Common myeloid progenitor, CD34-positive (primary cell): ENCODE measurements at regions not wholly inside any gene's neighbourhood (a gene's known extent, or its start where the extent isn't known, plus 50 kb on each side); places are given as distances from the start of the nearest gene placed in this dataset.
"Not testable (repeated sequence)": the region's sequence is repeated elsewhere in the genome, so short reads cannot be mapped to it uniquely, and the experiment has no call there.

ENCODE experiments used
- CTCF ChIA-PET: fragments of 350-600 bp; sonication (Branson Sonifier 250); formaldehyde crosslinking; loops from one replicate; lab custom pipeline; 2021; ENCODE audit warnings: antibody characterized with exemption; lab: Charles Lee
- POLR2A ChIA-PET: fragments of 350-600 bp; sonication (Branson Sonifier 250); formaldehyde crosslinking; loops from one replicate; lab custom pipeline; 2021; ENCODE audit warnings: antibody characterized with exemption; lab: Charles Lee
- DNase-seq, 3 donors: peaks; one replicate each; pipeline versions ENCODE4 v3.0.0 to v3.0.0-alpha.2; 2013
- H3K27ac ChIP-seq, 2 experiments: 1 replicate in 1 of 2; 2 replicates in 1 of 2; pipeline ENCODE4 v1.7.0; 2013; ENCODE audit warnings: inconsistent platforms in 2 of 2, low read length in 2 of 2, mild to moderate bottlenecking in 2 of 2, low read depth in 1 of 2, moderate library complexity in 1 of 2; ENCODE audit not compliant: severe bottlenecking in 2 of 2, insufficient read depth in 1 of 2, poor library complexity in 1 of 2
- H3K27me3 ChIP-seq, 5 experiments: replicated peaks in 2 of 5; 1 replicate in 3 of 5; 2 replicates in 2 of 5; pipeline versions ENCODE4 v1.6.1 to v1.7.0; 2013; ENCODE audit warnings: low read length in 4 of 5, mild to moderate bottlenecking in 2 of 5, moderate library complexity in 2 of 5, inconsistent platforms in 1 of 5; ENCODE audit not compliant: insufficient read depth in 5 of 5, control insufficient read depth in 4 of 5
- H3K36me3 ChIP-seq, 4 experiments: 1 replicate in 2 of 4; 2 replicates in 2 of 4; pipeline versions ENCODE4 v1.6.1 to v1.7.0; 2013; ENCODE audit warnings: low read length in 3 of 4, control low read depth in 1 of 4, mild to moderate bottlenecking in 1 of 4; ENCODE audit not compliant: control insufficient read depth in 4 of 4, insufficient read depth in 4 of 4
- H3K4me1 ChIP-seq, 4 experiments: 1 replicate in 3 of 4; 2 replicates in 1 of 4; pipeline versions ENCODE4 v1.6.1 to v1.7.1; 2013; ENCODE audit warnings: low read length in 3 of 4, mild to moderate bottlenecking in 3 of 4, control low read depth in 1 of 4, inconsistent platforms in 1 of 4, moderate library complexity in 1 of 4; ENCODE audit not compliant: control insufficient read depth in 4 of 4, insufficient read depth in 4 of 4; ENCODE audit errors: control extremely low read depth in 1 of 4
- H3K4me3 ChIP-seq, 7 experiments: 1 replicate in 4 of 7; 2 replicates in 3 of 7; pipeline versions ENCODE4 v1.5.1 to v1.7.0; 2013; ENCODE audit warnings: mild to moderate bottlenecking in 7 of 7, low read length in 6 of 7, moderate library complexity in 6 of 7, inconsistent platforms in 2 of 7, low read depth in 2 of 7, control low read depth in 1 of 7; ENCODE audit not compliant: insufficient read depth in 4 of 7, control insufficient read depth in 1 of 7; ENCODE audit errors: extremely low read depth in 1 of 7
- H3K9me3 ChIP-seq, 5 experiments: 1 replicate in 4 of 5; 2 replicates in 1 of 5; pipeline versions ENCODE4 v1.6.1 to v1.7.1; 2013; ENCODE audit warnings: low read length in 4 of 5, mild to moderate bottlenecking in 2 of 5, inconsistent platforms in 1 of 5, low read depth in 1 of 5, moderate library complexity in 1 of 5; ENCODE audit not compliant: control insufficient read depth in 4 of 5, insufficient read depth in 2 of 5; ENCODE audit errors: control extremely low read depth in 1 of 5
- WGBS: methylation state at CpG from one replicate; pipeline ENCODE4 v1.1.5; 2013; ENCODE audit not compliant: insufficient coverage; 5-methylcytosine and 5-hydroxymethylcytosine counted together

- H3K4me3 ChIP-seq = no peak overlapping the region
- ChIA-PET CTCF (interaction anchor here (1.3 kb wide), 1 partner anchor 11 kb away, joined by 3 read pairs; no protein-coding TSS in a partner anchor), POLR2A (no interaction called here)
- no peak overlapping the region for H3K27ac ChIP-seq
- H3K4me1 ChIP-seq = no peaks in the 10 kb centered on the region
- DNase-seq = no peak
- peaks cover 0 to 4% (median 0%) of the 10 kb centered on the region in 5 experiments for H3K9me3 ChIP-seq
- no peaks in the 10 kb centered on the region for H3K36me3 ChIP-seq
- 31% methylated on average over 6 of the region's 7 CpGs for WGBS
- peaks cover 0 to 50% (median 2%) of the 10 kb centered on the region in 5 experiments for H3K27me3 ChIP-seq
Measured at GRCh38 chr22:27075891-27076290, 418.5 kb downstream of the MIAT start.

DNA sequence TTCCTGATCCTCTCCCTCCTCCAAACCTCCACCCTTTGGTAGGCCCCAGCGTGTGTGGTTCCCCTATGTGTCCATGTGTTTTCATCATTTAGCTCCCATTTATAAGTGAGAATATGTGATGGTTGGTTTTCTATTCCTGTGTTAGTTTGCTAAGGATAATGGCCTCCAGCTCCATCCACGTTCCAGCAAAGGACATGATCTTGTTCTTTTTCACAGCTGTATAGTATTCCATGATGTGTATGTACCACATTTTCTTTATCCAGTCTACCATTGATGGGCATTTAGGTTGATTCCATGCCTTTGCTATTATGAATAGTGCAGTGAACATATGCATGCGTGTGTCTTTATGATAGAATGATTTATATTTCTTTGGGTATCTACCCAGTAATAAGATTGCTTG, 420.7 kb downstream of the MIAT start:
- DNase-seq, H3K9me3 ChIP-seq, H3K27ac ChIP-seq, H3K4me1 ChIP-seq, POLR2A ChIA-PET, H3K4me3 ChIP-seq, H3K36me3 ChIP-seq, CTCF ChIA-PET: not testable (repeated sequence)
- peaks cover 0 to 45% (median 4%) of the 10 kb centered on the region in 5 experiments for H3K27me3 ChIP-seq
- WGBS = no CpG with 5 or more reads among the region's 3 CpGs

GRCh38 chr22:27080036-27080578, 422.7 kb downstream of the MIAT start:
- H3K9me3 ChIP-seq = peaks cover 0 to 4% (median 0%) of the 10 kb centered on the region in 5 experiments
- no peak overlapping the region for H3K27ac ChIP-seq
- no peak overlapping the region for H3K4me3 ChIP-seq
- peaks cover 0 to 41% (median 2%) of the 10 kb centered on the region in 5 experiments for H3K27me3 ChIP-seq
- no peaks in the 10 kb centered on the region for H3K36me3 ChIP-seq
- WGBS = 98% methylated on average over 4 of the region's 8 CpGs
- no peaks in the 10 kb centered on the region for H3K4me1 ChIP-seq
- POLR2A ChIA-PET = no interaction called here
- CTCF ChIA-PET = no interaction called here
- no peak for DNase-seq

DNA sequence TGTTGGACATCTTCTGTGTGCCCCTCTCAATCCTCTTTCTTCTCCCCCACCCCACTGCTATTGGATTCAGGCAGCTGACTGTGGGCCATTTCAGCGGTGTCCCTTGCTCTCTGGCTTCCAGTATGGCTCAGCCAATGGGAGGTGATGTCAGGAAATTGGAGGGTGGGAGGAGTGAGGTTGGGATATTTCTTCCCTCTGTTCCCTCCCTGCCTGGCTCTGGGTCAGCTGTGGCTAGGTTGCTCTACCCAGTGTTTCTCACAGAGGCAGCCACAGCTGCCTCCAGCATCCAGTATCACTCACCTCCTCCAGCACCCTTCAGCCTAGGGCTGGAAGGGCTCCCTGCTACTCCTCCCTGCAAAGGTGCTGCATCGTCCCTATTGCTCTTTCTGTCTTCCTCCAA, 423.5 kb downstream of the MIAT start:
- H3K27ac ChIP-seq = no peak overlapping the region

GRCh38 chr22:27083610-27084009, 426.2 kb downstream of the MIAT start:
- 92% methylated on average over 4 of the region's 4 CpGs for WGBS
- CTCF ChIA-PET = no interaction called here
- DNase-seq = no peak

More for the DNA sequence above, 423.5 kb downstream of the MIAT start:
- CTCF ChIA-PET = no interaction called here
- H3K27me3 ChIP-seq = peaks cover 0 to 45% (median 3%) of the 10 kb centered on the region in 5 experiments
- H3K4me3 ChIP-seq = no peak overlapping the region
- no peaks in the 10 kb centered on the region for H3K36me3 ChIP-seq
- H3K9me3 ChIP-seq = peaks cover 0 to 4% (median 0%) of the 10 kb centered on the region in 5 experiments
- POLR2A ChIA-PET = no interaction called here
- WGBS = 70% methylated on average over 1 of the region's 2 CpGs
- H3K4me1 ChIP-seq = no peaks in the 10 kb centered on the region
- DNase-seq = no peak

DNA sequence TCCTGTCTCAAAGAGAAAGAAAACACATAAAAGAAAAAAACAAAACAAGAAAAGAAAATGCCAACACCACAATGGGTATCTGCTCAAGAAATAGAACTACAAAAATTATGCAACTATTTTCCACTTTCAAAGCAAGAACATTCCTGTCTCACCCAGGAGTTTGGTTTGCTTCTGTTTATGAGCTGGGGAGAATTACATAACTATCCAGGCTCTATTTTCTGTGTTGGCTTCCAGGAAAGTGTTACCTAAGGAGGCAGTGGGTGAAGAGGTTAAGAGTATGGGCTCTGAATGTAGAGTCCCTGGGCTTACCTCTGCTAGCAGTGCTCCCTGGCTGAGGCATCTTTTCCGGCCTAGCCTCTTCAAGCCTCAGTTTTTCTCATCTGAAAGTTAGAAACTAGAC, 426.7 kb downstream of the MIAT start:
- Histone ChIP-seq H3K4me3 (no peak overlapping the region), H3K36me3 (no peaks in the 10 kb centered on the region), H3K9me3 (peaks cover 0 to 3% (median 0%) of the 10 kb centered on the region in 5 experiments), H3K27me3 (peaks cover 0 to 48% (median 6%) of the 10 kb centered on the region in 5 experiments), H3K27ac (no peak overlapping the region), H3K4me1 (no peaks in the 10 kb centered on the region)
- no peak for DNase-seq
- CTCF ChIA-PET = no interaction called here
- POLR2A ChIA-PET = no interaction called here
- no CpG with 5 or more reads among the region's 1 CpG for WGBS

More at GRCh38 chr22:27083610-27084009, 426.2 kb downstream of the MIAT start:
- Histone ChIP-seq H3K4me3 (no peak overlapping the region), H3K9me3 (peaks cover 0 to 3% (median 0%) of the 10 kb centered on the region in 5 experiments), H3K27me3 (peaks cover 0 to 51% (median 6%) of the 10 kb centered on the region in 5 experiments), H3K36me3 (no peaks in the 10 kb centered on the region), H3K27ac (no peak overlapping the region), H3K4me1 (no peaks in the 10 kb centered on the region)
- POLR2A ChIA-PET = no interaction called here

GRCh38 chr22:27086080-27087044, 429.0 kb downstream of the MIAT start:
- DNase-seq = no peak
- CTCF ChIA-PET = no interaction called here
- peaks cover 0 to 49% (median 6%) of the 10 kb centered on the region in 5 experiments for H3K27me3 ChIP-seq
- no peaks in the 10 kb centered on the region for H3K4me1 ChIP-seq
- H3K9me3 ChIP-seq = peaks cover 0 to 5% (median 0%) of the 10 kb centered on the region in 5 experiments
- H3K4me3 ChIP-seq = no peak overlapping the region
- H3K27ac ChIP-seq = no peak overlapping the region
- POLR2A ChIA-PET = no interaction called here
- 38% methylated on average over 13 of the region's 18 CpGs for WGBS
- H3K36me3 ChIP-seq = no peaks in the 10 kb centered on the region
